Mammary epithelial cell (primary cell): ENCODE measurements at regions not wholly inside any gene's neighbourhood (a gene's known extent, or its start where the extent isn't known, plus 50 kb on each side); places are given as distances from the start of the nearest gene placed in this dataset.

Source experiments
- CTCF ChIP-seq, 2 donors: IDR thresholded peaks in 1 of 2; conservative IDR thresholded peaks in 1 of 2; 2 replicates each; pipeline ENCODE4 v1.5.1; 2011 to 2012; ENCODE audit warnings: inconsistent platforms in 2 of 2, low read length in 2 of 2, mild to moderate bottlenecking in 2 of 2, control low read depth in 1 of 2, low read depth in 1 of 2; ENCODE audit not compliant: insufficient read depth in 1 of 2; ENCODE audit errors: extremely low read depth in 1 of 2
- EZH2 ChIP-seq: IDR thresholded peaks from 2 replicates; pipeline ENCODE4 v1.6.1; 2012; ENCODE audit warnings: low read length, inconsistent platforms, borderline replicate concordance

GRCh38 chr13:80630685-80631121 is 289.8 kb upstream of the SPRY2 start:
- peak in 1 of 2 donors; percentile 24 for TF ChIP-seq CTCF (conservative IDR thresholded peaks at IDR 0.05 in 1 of 2, IDR thresholded peaks at IDR 0.05 in 1 of 2; ENCODE audit: extremely low read depth in 1 of 2, insufficient read depth in 1 of 2, low read depth in 1 of 2, low read length in 2 of 2)
- TF ChIP-seq EZH2: no peak
